DOHH2 (cell line): ENCODE measurements at regions not wholly inside any gene's neighbourhood (a gene's known extent, or its start where the extent isn't known, plus 50 kb on each side); places are given as distances from the start of the nearest gene placed in this dataset.

Experiments used
- EZH2phosphoT487 ChIP-seq: fragments of 200-600 bp; sonication (generic); IDR thresholded peaks from 2 replicates; pipeline ENCODE4 v1.6.1; 2017; ENCODE audit warnings: borderline replicate concordance, mild to moderate bottlenecking, antibody characterized with exemption, low read length, moderate library complexity, mixed read lengths
- TF ChIP-seq, protein P1 (sequence below): fragments of 200-600 bp; sonication (generic); IDR thresholded peaks from one replicate; pipeline ENCODE4 v1.5.1; 2014; ENCODE audit warnings: antibody characterized with exemption, mild to moderate bottlenecking, low read depth, low read length; ENCODE audit not compliant: poor library complexity, severe bottlenecking

DNA sequence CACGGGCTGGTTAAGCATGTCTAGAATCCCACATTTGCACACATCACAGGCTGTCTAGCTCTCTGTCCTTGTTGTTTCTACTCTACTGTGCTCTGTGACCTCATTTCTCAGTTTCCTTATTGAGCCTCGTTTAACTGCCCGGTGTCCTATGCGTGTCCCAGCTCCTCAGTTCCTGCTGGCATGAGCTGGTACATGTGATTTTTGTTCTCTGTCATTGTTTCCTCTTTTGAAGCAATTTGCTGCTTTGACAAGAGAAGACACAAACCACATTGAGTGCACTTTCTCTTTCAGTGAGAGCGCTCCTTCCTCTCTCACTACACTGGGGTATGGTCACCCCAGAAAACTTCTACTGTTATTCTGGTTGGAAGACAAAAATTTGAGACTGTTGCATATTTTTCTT is 563.5 kb downstream of the PDCD6IP start:
- TF ChIP-seq, protein P1, sequence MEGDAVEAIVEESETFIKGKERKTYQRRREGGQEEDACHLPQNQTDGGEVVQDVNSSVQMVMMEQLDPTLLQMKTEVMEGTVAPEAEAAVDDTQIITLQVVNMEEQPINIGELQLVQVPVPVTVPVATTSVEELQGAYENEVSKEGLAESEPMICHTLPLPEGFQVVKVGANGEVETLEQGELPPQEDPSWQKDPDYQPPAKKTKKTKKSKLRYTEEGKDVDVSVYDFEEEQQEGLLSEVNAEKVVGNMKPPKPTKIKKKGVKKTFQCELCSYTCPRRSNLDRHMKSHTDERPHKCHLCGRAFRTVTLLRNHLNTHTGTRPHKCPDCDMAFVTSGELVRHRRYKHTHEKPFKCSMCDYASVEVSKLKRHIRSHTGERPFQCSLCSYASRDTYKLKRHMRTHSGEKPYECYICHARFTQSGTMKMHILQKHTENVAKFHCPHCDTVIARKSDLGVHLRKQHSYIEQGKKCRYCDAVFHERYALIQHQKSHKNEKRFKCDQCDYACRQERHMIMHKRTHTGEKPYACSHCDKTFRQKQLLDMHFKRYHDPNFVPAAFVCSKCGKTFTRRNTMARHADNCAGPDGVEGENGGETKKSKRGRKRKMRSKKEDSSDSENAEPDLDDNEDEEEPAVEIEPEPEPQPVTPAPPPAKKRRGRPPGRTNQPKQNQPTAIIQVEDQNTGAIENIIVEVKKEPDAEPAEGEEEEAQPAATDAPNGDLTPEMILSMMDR = no peak
- TF ChIP-seq EZH2phosphoT487 = no peak
